OCI-LY1 (cell line): ENCODE measurements at regions not wholly inside any gene's neighbourhood (a gene's known extent, or its start where the extent isn't known, plus 50 kb on each side); places are given as distances from the start of the nearest gene placed in this dataset.
A peak's percentile ranks its signal among the peaks of the same experiment; 100 is the strongest.

Experiments used
- H2AFZ ChIP-seq: fragments of 200-600 bp; sonication (generic), shearing (Covaris generic); 2 replicates; pipeline ENCODE4 v1.6.0; 2014; ENCODE audit warnings: antibody characterized with exemption, mild to moderate bottlenecking, low read length
- H3F3A ChIP-seq: fragments of 200-600 bp; sonication (generic), shearing (Covaris generic); 2 replicates; pipeline ENCODE4 v1.6.0; 2014; ENCODE audit warnings: mild to moderate bottlenecking, antibody characterized with exemption, low read length, moderate library complexity; ENCODE audit not compliant: insufficient read depth
- H3K27ac ChIP-seq: fragments of 200-600 bp; sonication (generic); 2 replicates; pipeline ENCODE4 v1.5.1; 2014; ENCODE audit warnings: low read length, mixed run types, mild to moderate bottlenecking, low read depth; ENCODE audit not compliant: poor library complexity, severe bottlenecking
- H3K27me3 ChIP-seq: fragments of 200-600 bp; sonication (generic); 2 replicates; pipeline ENCODE4 v1.6.0; 2014; ENCODE audit warnings: antibody characterized with exemption, mild to moderate bottlenecking, low read length, moderate library complexity; ENCODE audit not compliant: insufficient read depth
- H3K36me3 ChIP-seq: fragments of 200-600 bp; sonication (generic); 2 replicates; pipeline ENCODE4 v1.6.1; 2014; ENCODE audit warnings: mild to moderate bottlenecking, antibody characterized with exemption, low read length, moderate library complexity, mixed read lengths; ENCODE audit not compliant: insufficient read depth
- H3K4me1 ChIP-seq: fragments of 200-600 bp; sonication (generic); 2 replicates; pipeline ENCODE4 v1.5.1; 2014; ENCODE audit warnings: mild to moderate bottlenecking, low read length, moderate library complexity; ENCODE audit not compliant: insufficient read depth, severe bottlenecking
- H3K4me2 ChIP-seq: fragments of 200-600 bp; sonication (generic), shearing (Covaris generic); 2 replicates; pipeline ENCODE4 v1.6.1; 2014; ENCODE audit warnings: low read length
- H3K4me3 ChIP-seq: fragments of 200-600 bp; sonication (generic); 2 replicates; pipeline ENCODE4 v1.5.1; 2014; ENCODE audit warnings: low read length, low read depth, mild to moderate bottlenecking, mixed read lengths; ENCODE audit not compliant: poor library complexity, severe bottlenecking
- H3K79me2 ChIP-seq: fragments of 200-600 bp; shearing (Covaris generic); 2 replicates; pipeline ENCODE4 v1.6.1; 2016; ENCODE audit warnings: mixed run types, low read length, mixed read lengths; ENCODE audit not compliant: insufficient read depth
- H3K9ac ChIP-seq: fragments of 200-600 bp; sonication (generic), shearing (Covaris generic); 2 replicates; pipeline ENCODE4 v1.6.1; 2014; ENCODE audit warnings: mild to moderate bottlenecking, low read length, mixed read lengths
- H3K9me2 ChIP-seq: fragments of 200-600 bp; sonication (generic), shearing (Covaris generic); 2 replicates; pipeline ENCODE4 v1.6.1; 2014; ENCODE audit warnings: low read depth, mild to moderate bottlenecking, low read length, mixed read lengths
- H3K9me3 ChIP-seq: fragments of 200-600 bp; shearing (Covaris generic); 2 replicates; pipeline ENCODE4 v1.6.1; 2014; ENCODE audit warnings: low read length, mixed read lengths
- H4K20me1 ChIP-seq: fragments of 200-600 bp; sonication (generic), shearing (Covaris generic); 2 replicates; pipeline ENCODE4 v1.6.0; 2016; ENCODE audit warnings: mild to moderate bottlenecking, low read length; ENCODE audit not compliant: insufficient read depth
- EZH2 ChIP-seq: fragments of 200-600 bp; sonication (generic), shearing (Covaris generic); IDR thresholded peaks from 2 replicates; pipeline ENCODE4 v1.8.0; 2017; ENCODE audit warnings: borderline replicate concordance, mixed run types, mild to moderate bottlenecking, antibody characterized with exemption, low read length, moderate library complexity, mixed read lengths
- TF ChIP-seq, protein P1 (sequence below): fragments of 200-600 bp; sonication (generic), shearing (Covaris generic); IDR thresholded peaks from 2 replicates; pipeline ENCODE4 v1.5.1; 2017; ENCODE audit warnings: mild to moderate bottlenecking, antibody characterized with exemption, low read length, moderate library complexity, mixed read lengths

DNA sequence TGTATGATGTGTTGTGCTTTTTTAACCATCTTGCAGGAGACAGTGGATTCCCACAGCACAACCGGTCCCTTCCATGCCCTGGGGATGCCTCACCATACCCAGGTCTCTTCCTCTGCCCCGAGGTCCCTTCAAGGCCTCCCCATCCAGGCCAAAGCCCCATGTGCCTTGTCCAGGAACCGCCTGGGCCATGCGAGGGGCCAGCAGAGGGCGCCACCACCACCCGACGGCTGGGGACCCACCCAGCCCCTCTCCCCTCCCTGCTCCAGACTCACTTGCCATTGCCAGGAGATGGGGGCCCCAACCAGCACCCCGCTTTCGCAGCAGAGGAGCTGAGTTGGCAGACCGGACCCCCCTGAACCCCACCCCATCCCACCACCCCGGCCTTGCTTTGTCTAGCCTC is 485.5 kb downstream of the TRAM1L1 start:
- Histone ChIP-seq H3K9ac (no peak overlapping the region), H3K9me3 (no peaks in the 10 kb centered on the region), H3K27ac (no peak overlapping the region), H3K36me3 (no peaks in the 10 kb centered on the region), H3K4me1 (no peaks in the 10 kb centered on the region), H3F3A (no peaks in the 10 kb centered on the region), H3K9me2 (no peaks in the 10 kb centered on the region), H4K20me1 (no peaks in the 10 kb centered on the region), H2AFZ (no peak overlapping the region), H3K27me3 (no peaks in the 10 kb centered on the region), H3K4me2 (no peak overlapping the region), H3K79me2 (no peaks in the 10 kb centered on the region), H3K4me3 (no peak overlapping the region)
- TF ChIP-seq, protein P1, sequence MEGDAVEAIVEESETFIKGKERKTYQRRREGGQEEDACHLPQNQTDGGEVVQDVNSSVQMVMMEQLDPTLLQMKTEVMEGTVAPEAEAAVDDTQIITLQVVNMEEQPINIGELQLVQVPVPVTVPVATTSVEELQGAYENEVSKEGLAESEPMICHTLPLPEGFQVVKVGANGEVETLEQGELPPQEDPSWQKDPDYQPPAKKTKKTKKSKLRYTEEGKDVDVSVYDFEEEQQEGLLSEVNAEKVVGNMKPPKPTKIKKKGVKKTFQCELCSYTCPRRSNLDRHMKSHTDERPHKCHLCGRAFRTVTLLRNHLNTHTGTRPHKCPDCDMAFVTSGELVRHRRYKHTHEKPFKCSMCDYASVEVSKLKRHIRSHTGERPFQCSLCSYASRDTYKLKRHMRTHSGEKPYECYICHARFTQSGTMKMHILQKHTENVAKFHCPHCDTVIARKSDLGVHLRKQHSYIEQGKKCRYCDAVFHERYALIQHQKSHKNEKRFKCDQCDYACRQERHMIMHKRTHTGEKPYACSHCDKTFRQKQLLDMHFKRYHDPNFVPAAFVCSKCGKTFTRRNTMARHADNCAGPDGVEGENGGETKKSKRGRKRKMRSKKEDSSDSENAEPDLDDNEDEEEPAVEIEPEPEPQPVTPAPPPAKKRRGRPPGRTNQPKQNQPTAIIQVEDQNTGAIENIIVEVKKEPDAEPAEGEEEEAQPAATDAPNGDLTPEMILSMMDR = peak; percentile 58
- TF ChIP-seq EZH2 = no peak

DNA sequence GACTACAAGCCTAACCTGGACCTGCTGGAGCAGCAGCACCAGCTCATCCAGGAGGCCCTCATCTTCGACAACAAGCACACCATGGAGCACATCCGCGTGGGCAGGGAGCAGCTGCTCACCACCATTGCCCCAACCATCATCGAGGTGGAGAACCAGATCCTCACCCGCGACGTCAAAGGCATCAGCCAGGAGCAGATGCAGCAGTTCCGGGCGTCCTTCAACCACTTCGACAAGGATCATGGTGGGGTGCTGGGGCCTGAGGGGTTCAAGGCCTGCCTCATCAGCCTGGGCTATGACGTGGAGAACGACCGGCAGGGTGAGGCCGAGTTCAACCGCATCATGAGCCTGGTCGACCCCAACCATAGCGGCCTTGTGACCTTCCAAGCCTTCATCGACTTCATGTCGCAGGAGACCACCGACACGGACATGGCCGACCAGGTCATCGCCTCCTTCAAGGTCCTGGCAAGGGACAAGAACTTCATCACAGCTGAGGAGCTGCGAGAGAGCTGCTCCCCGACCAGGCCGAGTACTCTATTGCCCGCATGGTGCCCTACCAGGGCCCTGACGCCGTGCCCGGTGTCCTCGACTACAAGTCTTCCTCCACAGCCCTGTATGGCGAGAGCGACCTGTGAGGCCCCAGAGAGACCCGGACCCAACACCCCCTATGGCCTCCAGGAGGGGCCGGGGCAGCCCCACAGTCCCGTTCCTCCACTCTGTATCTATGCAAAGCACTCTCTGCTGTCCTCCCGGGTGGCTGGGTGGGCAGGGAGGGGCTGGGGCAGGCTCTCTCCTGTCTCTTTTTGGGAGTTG is 486.2 kb downstream of the TRAM1L1 start:
- Histone ChIP-seq H3K4me1 (no peaks in the 10 kb centered on the region), H2AFZ (no peak overlapping the region), H3F3A (no peaks in the 10 kb centered on the region), H3K36me3 (no peaks in the 10 kb centered on the region), H3K79me2 (no peaks in the 10 kb centered on the region), H3K4me3 (no peak overlapping the region), H3K4me2 (no peak overlapping the region), H4K20me1 (no peaks in the 10 kb centered on the region), H3K27ac (no peak overlapping the region), H3K9me2 (no peaks in the 10 kb centered on the region), H3K27me3 (no peaks in the 10 kb centered on the region), H3K9ac (no peak overlapping the region), H3K9me3 (no peaks in the 10 kb centered on the region)
- TF ChIP-seq, protein P1 = no peak
- TF ChIP-seq EZH2 = no peak

DNA sequence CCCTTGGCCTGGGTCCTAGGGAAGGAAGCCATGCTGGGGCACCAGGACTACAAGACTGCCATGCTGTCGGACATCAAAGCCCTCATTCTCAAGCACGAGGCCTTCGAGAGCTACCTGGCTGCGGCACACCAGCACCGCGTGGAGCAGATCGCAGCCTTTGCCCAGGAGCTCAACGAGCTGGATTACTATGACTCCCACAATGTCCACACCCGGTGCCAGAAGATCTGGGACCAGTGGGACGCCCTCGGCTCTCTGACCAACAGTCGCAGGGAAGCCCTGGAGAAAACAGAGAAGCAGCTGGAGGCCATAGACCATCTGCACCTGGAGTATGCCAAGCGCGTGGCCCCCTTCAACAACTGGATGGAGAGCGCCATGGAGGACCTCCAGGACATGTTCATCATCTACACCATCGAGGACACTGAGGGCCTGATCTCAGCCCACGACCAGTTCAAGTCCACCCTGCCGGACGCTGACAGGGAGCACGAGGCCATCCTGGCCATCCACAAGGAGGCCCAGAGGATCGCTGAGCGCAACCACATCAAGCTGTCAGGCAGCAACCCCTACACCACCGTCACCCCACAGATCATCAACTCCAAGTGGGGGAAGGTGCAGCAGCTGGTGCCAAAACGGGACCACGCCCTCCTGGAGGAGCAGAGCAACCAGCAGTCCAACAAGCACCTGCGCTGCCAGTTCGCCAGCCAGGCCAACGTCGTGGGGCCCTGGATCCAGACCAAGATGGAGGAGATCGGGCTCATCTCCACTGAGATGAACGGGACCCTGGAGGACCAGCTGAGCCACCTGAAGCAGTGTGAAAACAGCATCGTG is 487.0 kb downstream of the TRAM1L1 start:
- Histone ChIP-seq H4K20me1 (no peaks in the 10 kb centered on the region), H3K9me3 (no peaks in the 10 kb centered on the region), H3K4me1 (no peaks in the 10 kb centered on the region), H3K27me3 (no peaks in the 10 kb centered on the region), H3K9me2 (no peaks in the 10 kb centered on the region), H3K27ac (no peak overlapping the region), H2AFZ (no peak overlapping the region), H3K9ac (no peak overlapping the region), H3F3A (no peaks in the 10 kb centered on the region), H3K79me2 (no peaks in the 10 kb centered on the region), H3K36me3 (no peaks in the 10 kb centered on the region), H3K4me3 (no peak overlapping the region), H3K4me2 (no peak overlapping the region)
- TF ChIP-seq EZH2 = no peak
- TF ChIP-seq, protein P1 = no peak
